HepG2 (cell line): ENCODE measurements at regions not wholly inside any gene's neighbourhood (a gene's known extent, or its start where the extent isn't known, plus 50 kb on each side); places are given as distances from the start of the nearest gene placed in this dataset.

Experiments used
- ATAC-seq: fragments of 200-7000 bp; cut with Tn5 transposase; 3 replicates; pipeline ENCODE4 v1.9.1; 2020; ENCODE audit warnings: mild to moderate bottlenecking, moderate library complexity
- BruUV-seq: library from RNA; stranded (reverse); fragments of 400-500 nt; replicated peaks from 2 replicates; lab custom pipeline; 2021; lab: Mats Ljungman, UMichigan
- CTCF ChIA-PET: fragments of 300-600 bp; formaldehyde crosslinking; extraction: SDS; loops from one replicate; lab custom pipeline; 2021; ENCODE audit warnings: low total read pairs, inconsistent platforms, low intra/inter-chr PET ratio; lab: Yijun Ruan, JAX
- POLR2A ChIA-PET: fragments of 350-600 bp; sonication (Branson Sonifier 250); formaldehyde crosslinking; loops from one replicate; lab custom pipeline; 2020; ENCODE audit warnings: antibody characterized with exemption, inconsistent platforms; lab: Yijun Ruan, JAX
- DNase-seq: peaks from one replicate; pipeline ENCODE4 v3.0.0-alpha.2; 2015; ENCODE audit warnings: low spot score
- FAIRE-seq: peaks from 3 replicates; lab custom pipeline; 2011; peaks lifted over from hg19 to GRCh38; lab: Jason Lieb, UNC
- H2AFZ ChIP-seq: one replicate; pipeline ENCODE4 v1.6.1; 2011; ENCODE audit warnings: low read length, inconsistent platforms
- H3K27ac ChIP-seq: fragments of 300-600 bp; 3 replicates; pipeline ENCODE4 v1.8.0; 2011; ENCODE audit warnings: mixed run types, mild to moderate bottlenecking, mixed read lengths, low read length, inconsistent platforms; ENCODE audit not compliant: insufficient read depth; ENCODE audit errors: extremely low read length
- H3K27me3 ChIP-seq, 2 experiments: fragments of 200-600 bp in 1 of 2; 2 replicates in 1 of 2; 3 replicates in 1 of 2; pipeline versions ENCODE4 v1.6.0 to v1.8.0; 2011; ENCODE audit warnings: low read length in 2 of 2, mild to moderate bottlenecking in 2 of 2, moderate library complexity in 2 of 2, inconsistent platforms in 1 of 2; ENCODE audit not compliant: insufficient read depth in 2 of 2, control insufficient read depth in 1 of 2
- H3K36me3 ChIP-seq, 2 experiments: fragments of 200-600 bp in 1 of 2; replicated peaks in 1 of 2; 2 replicates in 1 of 2; 3 replicates in 1 of 2; pipeline versions ENCODE4 v1.5.1 to v1.8.0; 2011; ENCODE audit warnings: low read length in 2 of 2, inconsistent platforms in 1 of 2; ENCODE audit not compliant: insufficient read depth in 2 of 2, control insufficient read depth in 1 of 2
- H3K4me1 ChIP-seq: 2 replicates; pipeline ENCODE4 v1.5.1; 2012; ENCODE audit warnings: low read length, inconsistent platforms; ENCODE audit not compliant: insufficient read depth
- H3K4me2 ChIP-seq: 2 replicates; pipeline ENCODE4 v1.6.0; 2011; ENCODE audit warnings: low read depth, low read length, inconsistent platforms
- H3K4me3 ChIP-seq, 3 experiments: fragments of 200-600 bp in 1 of 3; sonication (generic), shearing (Covaris generic) in 1 of 3; replicated peaks in 1 of 3; 2 replicates each; pipeline ENCODE4 v1.5.1; 2011 to 2016; ENCODE audit warnings: low read length in 3 of 3, inconsistent platforms in 2 of 3, low read depth in 2 of 3, mild to moderate bottlenecking in 2 of 3, control low read depth in 1 of 3, mixed read lengths in 1 of 3; ENCODE audit not compliant: insufficient read depth in 1 of 3
- H3K79me2 ChIP-seq: one replicate; pipeline ENCODE4 v1.6.1; 2011; ENCODE audit warnings: low read length, inconsistent platforms; ENCODE audit not compliant: insufficient read depth
- H3K9ac ChIP-seq: 2 replicates; pipeline ENCODE4 v1.6.0; 2011; ENCODE audit warnings: mild to moderate bottlenecking, low read depth, low read length, inconsistent platforms; ENCODE audit not compliant: insufficient read depth
- H3K9me3 ChIP-seq: 2 replicates; pipeline ENCODE4 v1.5.1; 2012; ENCODE audit warnings: mild to moderate bottlenecking, low read length
- H4K20me1 ChIP-seq: 2 replicates; pipeline ENCODE4 v1.6.0; 2011; ENCODE audit warnings: inconsistent platforms, mild to moderate bottlenecking, low read length, moderate library complexity; ENCODE audit not compliant: insufficient read depth
- AHR ChIP-seq: IDR thresholded peaks from 2 replicates; pipeline ENCODE4 v1.6.1; 2018; ENCODE audit warnings: missing genetic modification reagents, missing compliant biosample characterization
- JUNB ChIP-seq: sonication (generic); formaldehyde crosslinking; IDR thresholded peaks from 2 replicates; pipeline ENCODE4 v1.8.0; 2022; ENCODE audit warnings: missing genetic modification reagents, mild to moderate bottlenecking, borderline replicate concordance
- MAFF ChIP-seq: IDR thresholded peaks from 2 replicates; pipeline ENCODE4 v1.6.1; 2011; ENCODE audit warnings: low read depth, low read length, improper control_type of control experiment
- MAFK ChIP-seq, 2 experiments: IDR thresholded peaks in 1 of 2; conservative IDR thresholded peaks in 1 of 2; 2 replicates each; pipeline ENCODE4 v1.6.1; 2011; ENCODE audit warnings: improper control_type of control experiment in 2 of 2, low read length in 2 of 2
- NFE2 ChIP-seq: sonication (generic); formaldehyde crosslinking; IDR thresholded peaks from 2 replicates; pipeline ENCODE4 v1.4.0; 2020; ENCODE audit warnings: missing genetic modification reagents
- RAD21 ChIP-seq: fragments of 450-650 bp; formaldehyde crosslinking; IDR thresholded peaks from 2 replicates; pipeline ENCODE4 v1.5.0; 2020; ENCODE audit warnings: mild to moderate bottlenecking
- REPIN1 ChIP-seq: sonication (generic); formaldehyde crosslinking; IDR thresholded peaks from 2 replicates; pipeline ENCODE4 v1.8.0; 2022; ENCODE audit warnings: missing genetic modification reagents, low read depth, mild to moderate bottlenecking, borderline replicate concordance
- ZNF383 ChIP-seq: sonication (generic); formaldehyde crosslinking; IDR thresholded peaks from 2 replicates; pipeline ENCODE4 v1.4.0; 2020; ENCODE audit warnings: missing genetic modification reagents, mild to moderate bottlenecking, borderline replicate concordance
- ZNF687 ChIP-seq: sonication (generic); formaldehyde crosslinking; IDR thresholded peaks from 2 replicates; pipeline ENCODE4 v1.5.1; 2020; ENCODE audit warnings: mild to moderate bottlenecking, missing genetic modification reagents, moderate library complexity
- WGBS: methylation state at CpG from one replicate; pipeline ENCODE4 v1.1.6; 2017; ENCODE audit warnings: low lambda C conversion rate; 5-methylcytosine and 5-hydroxymethylcytosine counted together
- in situ Hi-C: cut with HindIII; loops from 2 replicates; pipeline ENCODE4 v1.10.0; 2017; ENCODE audit warnings: low pct_unique_long_range_greater_than_20kb; ENCODE audit not compliant: extremely low pct_ligation_motif_present
- intact Hi-C: fragments of 100-400 bp; cut with micrococcal nuclease; formaldehyde crosslinking; loops from one replicate; pipeline ENCODE4 v1.10.0; 2022; ENCODE audit not compliant: unreplicated experiment
- TF ChIP-seq, protein P1 (sequence below): sonication (generic); formaldehyde crosslinking; IDR thresholded peaks from 2 replicates; pipeline ENCODE4 v1.9.0; 2021; ENCODE audit warnings: missing genetic modification reagents, borderline replicate concordance

DNA sequence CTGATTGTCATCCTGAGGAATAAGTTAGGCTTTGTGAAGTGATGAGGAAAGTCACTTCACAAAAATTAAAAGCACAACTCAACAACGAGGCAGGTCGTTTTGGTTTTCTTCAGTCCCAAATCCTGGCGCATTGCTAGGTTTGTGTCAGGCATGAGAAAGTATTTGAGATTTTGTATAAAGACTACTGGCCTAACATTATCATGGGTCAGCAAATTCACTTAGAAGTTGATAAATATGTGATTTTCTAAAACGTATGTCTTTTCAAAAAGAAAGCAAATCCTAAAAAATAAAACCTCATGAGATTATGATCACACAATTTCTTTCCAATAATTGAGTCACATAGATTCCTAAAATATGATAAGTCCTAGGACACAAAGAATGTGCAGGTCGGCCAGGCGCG lies 395.8 kb upstream of the RORA start:
- in situ Hi-C loops (no loop called here), intact Hi-C loops (loop anchor here (10.0 kb wide), 1 partner anchor 410 kb away; no protein-coding TSS in a partner anchor)
- no peak overlapping the region for H3K9ac ChIP-seq
- H4K20me1 ChIP-seq = no peaks in the 10 kb centered on the region
- no peak overlapping the region for H3K4me3 ChIP-seq
- FAIRE-seq (no peak), DNase-seq (no peak), ATAC-seq (no peak)
- peaks cover 0 to 2% of the 10 kb centered on the region in 2 experiments; a peak in 1 of 5 replicates for H3K27me3 ChIP-seq
- no peak overlapping the region for H3K27ac ChIP-seq
- H3K4me1 ChIP-seq = no peaks in the 10 kb centered on the region
- H3K36me3 ChIP-seq = no peaks in the 10 kb centered on the region
- no peak overlapping the region for H2AFZ ChIP-seq
- BruUV-seq = no TSS peak
- 55% methylated on average over 7 of the region's 7 CpGs for WGBS
- no peak overlapping the region for H3K4me2 ChIP-seq
- POLR2A ChIA-PET = no interaction called here
- no peaks in the 10 kb centered on the region for H3K79me2 ChIP-seq
- no peaks in the 10 kb centered on the region for H3K9me3 ChIP-seq
- TF ChIP-seq, protein P1, sequence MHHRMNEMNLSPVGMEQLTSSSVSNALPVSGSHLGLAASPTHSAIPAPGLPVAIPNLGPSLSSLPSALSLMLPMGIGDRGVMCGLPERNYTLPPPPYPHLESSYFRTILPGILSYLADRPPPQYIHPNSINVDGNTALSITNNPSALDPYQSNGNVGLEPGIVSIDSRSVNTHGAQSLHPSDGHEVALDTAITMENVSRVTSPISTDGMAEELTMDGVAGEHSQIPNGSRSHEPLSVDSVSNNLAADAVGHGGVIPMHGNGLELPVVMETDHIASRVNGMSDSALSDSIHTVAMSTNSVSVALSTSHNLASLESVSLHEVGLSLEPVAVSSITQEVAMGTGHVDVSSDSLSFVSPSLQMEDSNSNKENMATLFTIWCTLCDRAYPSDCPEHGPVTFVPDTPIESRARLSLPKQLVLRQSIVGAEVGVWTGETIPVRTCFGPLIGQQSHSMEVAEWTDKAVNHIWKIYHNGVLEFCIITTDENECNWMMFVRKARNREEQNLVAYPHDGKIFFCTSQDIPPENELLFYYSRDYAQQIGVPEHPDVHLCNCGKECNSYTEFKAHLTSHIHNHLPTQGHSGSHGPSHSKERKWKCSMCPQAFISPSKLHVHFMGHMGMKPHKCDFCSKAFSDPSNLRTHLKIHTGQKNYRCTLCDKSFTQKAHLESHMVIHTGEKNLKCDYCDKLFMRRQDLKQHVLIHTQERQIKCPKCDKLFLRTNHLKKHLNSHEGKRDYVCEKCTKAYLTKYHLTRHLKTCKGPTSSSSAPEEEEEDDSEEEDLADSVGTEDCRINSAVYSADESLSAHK (CRISPR knock-in tag) = no peak
- peak; percentile 42; the same call in 1 of the 2 replicates for TF ChIP-seq MAFF
- TF ChIP-seq MAFK (conservative IDR thresholded peaks at IDR 0.05 in 1 of 2, IDR thresholded peaks at IDR 0.05 in 1 of 2; ENCODE audit: low read length in 2 of 2) = peak; percentile 2 to 60; a peak in 2 of 4 replicates
- CTCF ChIA-PET = no interaction called here

GRCh38 chr15:61623746-61624145 lies 394.6 kb upstream of the RORA start:
- no peak for FAIRE-seq
- H3K9me3 ChIP-seq = no peaks in the 10 kb centered on the region
- no peaks in the 10 kb centered on the region for H3K4me1 ChIP-seq
- ChIA-PET POLR2A (no interaction called here), CTCF (no interaction called here)
- ATAC-seq = no peak
- H3K4me3 ChIP-seq = no peak overlapping the region
- no peak for DNase-seq
- H2AFZ ChIP-seq = no peak overlapping the region
- intact Hi-C loops = loop anchor here (10.0 kb wide), 1 partner anchor 409 kb away; no protein-coding TSS in a partner anchor
- H3K36me3 ChIP-seq = no peaks in the 10 kb centered on the region
- H3K79me2 ChIP-seq = no peaks in the 10 kb centered on the region
- no peak overlapping the region for H3K4me2 ChIP-seq
- in situ Hi-C loops = no loop called here
- H3K27ac ChIP-seq = no peak overlapping the region
- H3K27me3 ChIP-seq = peaks cover 0 to 2% of the 10 kb centered on the region in 2 experiments; a peak in 1 of 5 replicates
- 25% methylated on average over 14 of the region's 15 CpGs for WGBS
- H3K9ac ChIP-seq = no peak overlapping the region
- BruUV-seq = no TSS peak
- H4K20me1 ChIP-seq = no peaks in the 10 kb centered on the region
- TF ChIP-seq RAD21 (CRISPR knock-in tag) (no peak), ZNF383 (CRISPR knock-in tag) (no peak), AHR (CRISPR knock-in tag) (no peak), NFE2 (CRISPR knock-in tag) (no peak), ZNF687 (CRISPR knock-in tag) (no peak), REPIN1 (CRISPR knock-in tag) (no peak), JUNB (CRISPR knock-in tag) (no peak)
